C4-2B (cell line): ENCODE measurements at regions not wholly inside any gene's neighbourhood (a gene's known extent, or its start where the extent isn't known, plus 50 kb on each side); places are given as distances from the start of the nearest gene placed in this dataset.

ENCODE experiments used
- ZFX ChIP-seq: fragments of 450-650 bp; IDR thresholded peaks from 2 replicates; pipeline ENCODE4 v1.6.1; 2017
- TF ChIP-seq, protein P1 (sequence below): fragments of 450-650 bp; conservative IDR thresholded peaks from 2 replicates; pipeline ENCODE4 v1.5.1; 2017; ENCODE audit warnings: mild to moderate bottlenecking

DNA sequence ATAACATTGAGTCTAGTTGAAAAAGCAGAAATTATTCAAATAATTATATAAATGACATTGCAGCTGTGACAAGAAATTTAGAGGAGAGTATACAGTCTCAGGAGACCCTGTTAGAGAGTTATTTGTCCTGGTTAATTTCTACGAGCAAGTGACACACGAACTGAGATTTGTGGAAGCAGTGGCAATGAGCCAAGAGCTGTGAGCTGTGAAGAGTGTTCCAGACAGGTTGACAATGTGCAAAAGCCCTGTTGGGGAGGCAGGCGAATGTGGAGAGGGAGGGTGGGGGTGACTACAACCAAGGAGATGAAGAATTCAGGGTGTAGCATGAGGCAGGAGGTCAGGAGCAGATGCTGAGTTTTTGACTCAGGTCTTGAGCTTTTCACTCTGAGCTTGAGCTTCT is 620.2 kb upstream of the TENM4 start:
- TF ChIP-seq, protein P1, sequence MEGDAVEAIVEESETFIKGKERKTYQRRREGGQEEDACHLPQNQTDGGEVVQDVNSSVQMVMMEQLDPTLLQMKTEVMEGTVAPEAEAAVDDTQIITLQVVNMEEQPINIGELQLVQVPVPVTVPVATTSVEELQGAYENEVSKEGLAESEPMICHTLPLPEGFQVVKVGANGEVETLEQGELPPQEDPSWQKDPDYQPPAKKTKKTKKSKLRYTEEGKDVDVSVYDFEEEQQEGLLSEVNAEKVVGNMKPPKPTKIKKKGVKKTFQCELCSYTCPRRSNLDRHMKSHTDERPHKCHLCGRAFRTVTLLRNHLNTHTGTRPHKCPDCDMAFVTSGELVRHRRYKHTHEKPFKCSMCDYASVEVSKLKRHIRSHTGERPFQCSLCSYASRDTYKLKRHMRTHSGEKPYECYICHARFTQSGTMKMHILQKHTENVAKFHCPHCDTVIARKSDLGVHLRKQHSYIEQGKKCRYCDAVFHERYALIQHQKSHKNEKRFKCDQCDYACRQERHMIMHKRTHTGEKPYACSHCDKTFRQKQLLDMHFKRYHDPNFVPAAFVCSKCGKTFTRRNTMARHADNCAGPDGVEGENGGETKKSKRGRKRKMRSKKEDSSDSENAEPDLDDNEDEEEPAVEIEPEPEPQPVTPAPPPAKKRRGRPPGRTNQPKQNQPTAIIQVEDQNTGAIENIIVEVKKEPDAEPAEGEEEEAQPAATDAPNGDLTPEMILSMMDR = no peak
- no peak for TF ChIP-seq ZFX
